ENCODE measurements at regions not wholly inside any gene's neighbourhood (a gene's known extent, or its start where the extent isn't known, plus 50 kb on each side); places are given as distances from the start of the nearest gene placed in this dataset.

DNA sequence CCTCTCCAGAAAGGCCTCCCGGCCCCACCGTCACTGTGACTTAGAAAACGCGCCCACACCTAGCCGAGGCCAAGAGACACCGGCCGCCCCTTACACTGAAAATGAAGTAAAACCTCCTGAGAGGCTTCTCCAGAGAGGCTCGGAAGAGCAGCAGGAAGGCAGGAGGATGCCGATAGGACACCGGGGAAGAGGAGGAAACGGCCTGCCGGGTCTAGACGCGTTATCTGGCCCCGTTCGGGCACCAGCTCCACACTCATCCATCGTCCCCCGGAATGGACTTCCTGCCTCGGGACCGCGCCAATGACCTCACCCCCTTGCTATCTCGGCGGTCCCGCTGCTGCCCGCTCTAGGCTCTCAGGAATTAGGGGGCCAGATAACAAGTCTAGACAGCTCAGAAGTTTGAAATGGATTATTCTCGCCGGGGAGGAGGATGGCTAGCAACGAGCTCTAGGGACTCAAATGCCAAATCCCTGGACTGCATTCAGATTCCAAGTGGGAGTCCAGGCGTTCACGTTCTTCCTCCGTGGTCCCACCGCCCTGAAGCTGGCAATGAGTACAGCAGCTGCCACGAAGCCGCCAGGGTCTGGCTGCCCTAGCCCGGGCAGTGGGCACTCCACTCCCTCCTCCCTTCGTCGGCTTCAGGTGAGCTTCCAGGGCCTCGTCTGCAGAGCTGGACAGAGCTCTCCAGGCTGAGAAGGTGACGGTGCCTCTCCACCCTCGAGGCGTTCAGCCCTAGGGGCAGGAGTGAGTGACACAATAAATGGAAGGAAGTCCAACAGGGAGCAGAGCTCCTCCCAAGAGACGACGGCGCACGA, 350.9 kb downstream of the FOXL1 start:
- TF ChIP-seq CTCF (IDR thresholded peaks at IDR 0.05) (no peak), POLR2A (IDR thresholded peaks at IDR 0.05) (no peak)

Measured in heart left ventricle (tissue), 13 donors.